Neuron (in vitro differentiated cells): ENCODE measurements at regions not wholly inside any gene's neighbourhood (a gene's known extent, or its start where the extent isn't known, plus 50 kb on each side); places are given as distances from the start of the nearest gene placed in this dataset.

ENCODE experiments used
- H2AFZ ChIP-seq: one replicate; pipeline ENCODE4 v1.6.1; 2013; ENCODE audit warnings: low read depth, mild to moderate bottlenecking, inconsistent platforms, low read length, moderate library complexity
- H3K27me3 ChIP-seq: one replicate; pipeline ENCODE4 v1.6.1; 2013; ENCODE audit warnings: low read length; ENCODE audit not compliant: insufficient read depth
- H3K36me3 ChIP-seq: one replicate; pipeline ENCODE4 v1.6.1; 2013; ENCODE audit warnings: low read length; ENCODE audit not compliant: insufficient read depth
- H3K4me1 ChIP-seq: one replicate; pipeline ENCODE4 v1.6.1; 2013; ENCODE audit warnings: low read length; ENCODE audit not compliant: insufficient read depth
- H3K4me3 ChIP-seq: 2 replicates; pipeline ENCODE4 v1.5.1; 2013; ENCODE audit warnings: mild to moderate bottlenecking, low read length, moderate library complexity
- H3K9me3 ChIP-seq: one replicate; pipeline ENCODE4 v1.6.1; 2013; ENCODE audit warnings: low read length

DNA sequence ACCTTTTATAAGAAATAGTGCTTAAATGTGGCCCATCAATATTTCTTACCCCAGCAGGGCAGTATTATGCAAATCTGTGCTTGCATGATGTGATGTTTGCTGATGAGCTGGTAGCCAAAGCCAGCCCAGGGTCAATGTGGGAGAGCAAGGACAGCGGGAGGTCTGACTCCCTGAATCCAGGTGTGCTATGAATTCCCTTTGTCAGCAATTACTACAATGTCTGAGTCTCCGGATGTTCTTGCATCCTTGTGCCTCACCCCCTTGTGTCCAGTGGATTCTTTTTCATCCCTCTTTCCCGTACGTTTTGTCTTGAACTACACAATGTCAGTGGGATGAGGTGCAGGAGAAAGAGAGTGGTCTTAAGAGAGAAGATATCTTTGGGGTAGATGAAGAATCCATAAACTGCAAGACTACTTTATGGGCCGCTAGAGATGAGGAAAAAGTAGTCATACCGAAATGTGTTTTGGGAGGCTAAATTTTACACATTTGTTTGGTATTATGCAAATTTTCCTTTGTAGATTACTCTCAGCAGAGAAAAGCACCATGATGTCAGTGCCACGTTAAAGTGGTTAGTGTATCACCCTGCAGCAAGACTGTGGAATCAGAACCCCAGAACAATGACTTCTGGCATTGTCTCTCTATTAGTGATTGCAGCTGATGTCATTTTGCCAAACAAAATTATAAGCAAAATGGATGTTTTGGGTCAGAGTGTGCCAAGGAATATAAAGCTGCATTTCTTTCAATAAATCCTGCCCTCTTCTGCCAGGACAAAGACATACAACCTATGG is 53.5 kb upstream of the TSHZ3 start:
- H3K4me1 ChIP-seq: no peaks in the 10 kb centered on the region
- no peak overlapping the region for H3K4me3 ChIP-seq
- H3K27me3 ChIP-seq: no peaks in the 10 kb centered on the region
- no peak overlapping the region for H2AFZ ChIP-seq
- H3K9me3 ChIP-seq: no peaks in the 10 kb centered on the region
- H3K36me3 ChIP-seq: no peaks in the 10 kb centered on the region

GRCh38 chr19:31406106-31406505 is 56.9 kb upstream of the TSHZ3 start:
- Histone ChIP-seq H3K9me3 (no peaks in the 10 kb centered on the region), H2AFZ (no peak overlapping the region), H3K36me3 (no peaks in the 10 kb centered on the region), H3K27me3 (no peaks in the 10 kb centered on the region), H3K4me3 (no peak overlapping the region), H3K4me1 (peaks cover 9% of the 10 kb centered on the region)

DNA sequence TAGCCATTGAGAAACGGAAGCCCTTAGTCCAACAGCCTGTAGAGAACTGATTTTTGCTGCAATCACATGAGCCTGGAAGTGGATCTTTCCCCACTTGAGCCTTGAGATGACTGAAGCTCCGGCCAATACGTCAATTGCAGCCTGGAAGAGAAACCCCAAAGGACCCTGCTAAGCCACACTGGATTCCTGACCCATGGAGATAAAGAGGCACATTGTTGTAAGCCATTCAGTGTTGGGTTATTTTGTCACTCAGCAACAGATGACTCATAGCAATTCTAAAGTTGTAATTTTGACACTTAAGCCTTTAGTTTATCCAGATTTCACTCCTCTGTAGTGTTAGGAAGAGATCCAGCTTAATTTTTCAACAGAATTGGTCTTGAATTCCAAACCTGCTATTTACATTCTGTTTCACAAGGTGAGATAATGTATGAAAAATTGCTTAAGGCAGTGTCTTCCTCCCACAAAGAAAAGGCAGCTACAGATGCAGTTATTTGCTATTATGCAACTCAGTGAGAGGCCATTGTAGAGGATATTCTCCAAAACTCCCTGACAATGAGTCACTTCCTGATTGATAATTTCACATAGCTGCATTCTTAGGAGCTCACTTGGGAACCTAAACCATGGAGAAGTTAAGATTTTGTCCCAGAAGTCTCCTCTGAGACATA is 59.4 kb upstream of the TSHZ3 start:
- H3K4me3 ChIP-seq: no peak overlapping the region
- no peaks in the 10 kb centered on the region for H3K36me3 ChIP-seq
- peaks cover 9% of the 10 kb centered on the region for H3K4me1 ChIP-seq
- H3K27me3 ChIP-seq: no peaks in the 10 kb centered on the region
- no peaks in the 10 kb centered on the region for H3K9me3 ChIP-seq
- H2AFZ ChIP-seq: no peak overlapping the region

GRCh38 chr19:31413353-31413752 is 64.1 kb upstream of the TSHZ3 start:
- H3K9me3 ChIP-seq: no peaks in the 10 kb centered on the region
- no peak overlapping the region for H3K4me3 ChIP-seq
- H3K36me3 ChIP-seq: no peaks in the 10 kb centered on the region
- H2AFZ ChIP-seq: no peak overlapping the region
- H3K27me3 ChIP-seq: no peaks in the 10 kb centered on the region
- H3K4me1 ChIP-seq: peaks cover 7% of the 10 kb centered on the region

GRCh38 chr19:31415322-31415721 is 66.1 kb upstream of the TSHZ3 start:
- no peaks in the 10 kb centered on the region for H3K9me3 ChIP-seq
- no peaks in the 10 kb centered on the region for H3K4me1 ChIP-seq
- no peaks in the 10 kb centered on the region for H3K27me3 ChIP-seq
- H2AFZ ChIP-seq: no peak overlapping the region
- no peak overlapping the region for H3K4me3 ChIP-seq
- H3K36me3 ChIP-seq: no peaks in the 10 kb centered on the region

- Histone ChIP-seq H3K4me1 (no peaks in the 10 kb centered on the region), H3K4me3 (no peak overlapping the region), H3K9me3 (no peaks in the 10 kb centered on the region), H2AFZ (no peak overlapping the region), H3K27me3 (no peaks in the 10 kb centered on the region), H3K36me3 (no peaks in the 10 kb centered on the region)
Measured at GRCh38 chr19:31416548-31416947, 67.3 kb upstream of the TSHZ3 start.

DNA sequence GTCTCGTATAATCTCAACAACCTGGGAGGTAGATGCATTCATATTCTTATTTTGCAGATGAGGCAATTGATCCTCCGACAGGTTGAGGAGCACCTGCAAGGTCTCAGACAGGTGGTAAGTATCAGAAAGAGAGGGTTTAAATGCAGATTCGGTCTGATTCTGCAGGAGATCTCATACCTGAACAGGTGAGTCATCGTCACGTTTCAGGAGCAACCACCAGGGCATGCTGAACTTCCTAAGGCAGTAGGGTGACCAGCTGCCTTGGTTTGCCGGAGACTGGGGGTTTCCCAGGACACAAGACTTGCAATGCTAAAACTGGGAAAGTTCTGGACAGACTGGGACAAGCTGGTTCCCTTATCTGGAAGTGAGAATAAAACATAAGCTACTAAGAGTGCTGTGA is 68.8 kb upstream of the TSHZ3 start:
- Histone ChIP-seq H2AFZ (no peak overlapping the region), H3K9me3 (no peaks in the 10 kb centered on the region), H3K36me3 (no peaks in the 10 kb centered on the region), H3K4me3 (no peak overlapping the region), H3K4me1 (no peaks in the 10 kb centered on the region), H3K27me3 (peaks cover 4% of the 10 kb centered on the region)

DNA sequence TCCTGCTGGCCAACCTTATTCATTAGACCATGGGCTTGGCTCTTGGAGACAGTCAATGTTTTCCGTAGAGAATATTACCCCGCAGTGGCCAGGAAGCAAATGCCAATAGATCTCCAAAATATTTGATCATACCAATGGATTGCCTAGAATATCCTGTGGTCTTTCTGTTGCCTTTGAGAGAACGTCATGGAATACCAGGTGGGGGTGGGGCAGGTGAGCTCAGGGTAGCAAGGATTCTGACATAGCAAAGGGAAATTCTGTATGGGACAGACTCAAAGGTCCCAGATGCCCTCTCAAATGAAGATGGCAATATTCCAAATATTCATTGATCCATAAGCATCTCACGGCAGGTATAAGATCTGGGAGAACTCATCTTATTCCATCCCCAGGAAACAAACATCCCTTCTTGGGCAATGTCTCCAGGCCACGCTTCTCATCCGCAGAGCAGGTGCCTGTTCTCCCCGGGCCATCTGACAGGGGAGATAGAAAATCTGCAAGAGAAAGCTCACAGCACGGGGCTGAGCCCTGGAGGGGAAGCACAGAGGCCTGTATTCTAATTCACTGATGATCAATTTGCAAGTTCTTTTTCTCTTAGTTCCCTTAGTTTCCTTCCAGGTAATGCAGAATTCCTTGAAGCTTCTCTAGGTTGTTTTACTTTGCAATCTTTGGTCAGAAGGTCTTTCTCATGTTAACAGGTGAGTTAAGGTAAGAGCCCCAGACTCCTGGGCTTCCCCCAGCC is 69.6 kb upstream of the TSHZ3 start:
- no peaks in the 10 kb centered on the region for H3K9me3 ChIP-seq
- H3K4me3 ChIP-seq: no peak overlapping the region
- no peak overlapping the region for H2AFZ ChIP-seq

GRCh38 chr19:31419871-31420445 is 70.7 kb upstream of the TSHZ3 start:
- H3K36me3 ChIP-seq: no peaks in the 10 kb centered on the region

More for the DNA sequence above, 69.6 kb upstream of the TSHZ3 start:
- H3K4me1 ChIP-seq: no peaks in the 10 kb centered on the region
- H3K36me3 ChIP-seq: no peaks in the 10 kb centered on the region
- H3K27me3 ChIP-seq: peaks cover 4% of the 10 kb centered on the region

GRCh38 chr19:31421082-31421481 is 71.8 kb upstream of the TSHZ3 start:
- H3K9me3 ChIP-seq: no peaks in the 10 kb centered on the region
- H3K27me3 ChIP-seq: peaks cover 4% of the 10 kb centered on the region
- H3K4me1 ChIP-seq: no peaks in the 10 kb centered on the region
- no peak overlapping the region for H2AFZ ChIP-seq
- H3K36me3 ChIP-seq: no peaks in the 10 kb centered on the region
- H3K4me3 ChIP-seq: no peak overlapping the region

More at GRCh38 chr19:31419871-31420445, 70.7 kb upstream of the TSHZ3 start:
- H3K27me3 ChIP-seq: peaks cover 4% of the 10 kb centered on the region
- no peaks in the 10 kb centered on the region for H3K9me3 ChIP-seq
- no peak overlapping the region for H2AFZ ChIP-seq
- H3K4me1 ChIP-seq: no peaks in the 10 kb centered on the region
- H3K4me3 ChIP-seq: no peak overlapping the region

GRCh38 chr19:31421856-31422255 is 72.6 kb upstream of the TSHZ3 start:
- H3K4me1 ChIP-seq: no peaks in the 10 kb centered on the region

DNA sequence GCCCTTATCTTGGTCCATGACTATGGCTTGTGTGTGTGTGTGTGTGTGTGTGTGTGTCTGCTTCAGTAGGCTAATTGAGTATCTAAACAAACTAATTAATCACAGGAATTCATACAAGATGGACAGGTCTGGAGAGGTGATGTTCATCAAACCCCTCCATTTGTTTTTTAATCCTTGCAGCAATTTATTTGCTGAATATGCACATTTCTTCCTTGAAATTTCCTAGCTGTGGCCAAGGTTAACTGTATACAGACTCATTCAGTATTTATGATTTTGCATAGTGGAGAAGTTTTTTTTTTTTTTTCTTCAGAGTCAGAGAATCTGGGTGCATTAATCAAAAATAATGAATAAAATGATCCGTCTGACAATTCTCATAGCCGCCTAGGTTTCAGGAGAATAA is 74.7 kb upstream of the TSHZ3 start:
- no peak overlapping the region for H3K4me3 ChIP-seq
- H3K27me3 ChIP-seq: peaks cover 4% of the 10 kb centered on the region
- H3K4me1 ChIP-seq: no peaks in the 10 kb centered on the region
- H2AFZ ChIP-seq: no peak overlapping the region
- no peaks in the 10 kb centered on the region for H3K36me3 ChIP-seq
- no peaks in the 10 kb centered on the region for H3K9me3 ChIP-seq

More at GRCh38 chr19:31421856-31422255, 72.6 kb upstream of the TSHZ3 start:
- Histone ChIP-seq H3K9me3 (no peaks in the 10 kb centered on the region), H2AFZ (no peak overlapping the region), H3K4me3 (no peak overlapping the region), H3K36me3 (no peaks in the 10 kb centered on the region), H3K27me3 (peaks cover 4% of the 10 kb centered on the region)
